Tongue (tissue), 1 donor: ENCODE measurements at regions not wholly inside any gene's neighbourhood (a gene's known extent, or its start where the extent isn't known, plus 50 kb on each side); places are given as distances from the start of the nearest gene placed in this dataset.
A peak's percentile ranks its signal among the peaks of the same experiment; 100 is the strongest.
"Not testable (repeated sequence)": the region's sequence is repeated elsewhere in the genome, so short reads cannot be mapped to it uniquely, and the experiment has no call there.

Experiments used
- DNase-seq: peaks from one replicate; pipeline ENCODE4 v3.0.0-alpha.2; 2015

GRCh38 chr2:132220589-132220988 is 58.8 kb upstream of the ANKRD30BL start:
- DNase-seq: not testable (repeated sequence)

- not testable (repeated sequence) for DNase-seq
These were observed 60.1 kb upstream of the ANKRD30BL start for GRCh38 chr2:132221886-132222285.

- DNase-seq: no peak
These were observed 90.6 kb upstream of the ANKRD30BL start for GRCh38 chr2:132252191-132252893.

- no peak for DNase-seq
These were observed 91.1 kb upstream of the ANKRD30BL start for GRCh38 chr2:132252894-132253264.

GRCh38 chr2:132253496-132254305 is 91.9 kb upstream of the ANKRD30BL start:
- no peak for DNase-seq

GRCh38 chr2:132254306-132254919 is 92.7 kb upstream of the ANKRD30BL start:
- DNase-seq: not testable (repeated sequence)

- no peak for DNase-seq
These were observed 94.0 kb upstream of the ANKRD30BL start for GRCh38 chr2:132255714-132256113.

- no peak for DNase-seq
These were observed 94.6 kb upstream of the ANKRD30BL start for GRCh38 chr2:132256251-132256902.

- DNase-seq: not testable (repeated sequence)
These were observed 95.2 kb upstream of the ANKRD30BL start for GRCh38 chr2:132256903-132257300.

GRCh38 chr2:132257301-132258171 is 95.8 kb upstream of the ANKRD30BL start:
- peak; percentile 7 for DNase-seq

GRCh38 chr2:132259276-132259675 is 97.5 kb upstream of the ANKRD30BL start:
- not testable (repeated sequence) for DNase-seq

- not testable (repeated sequence) for DNase-seq
These were observed 103.8 kb upstream of the ANKRD30BL start for GRCh38 chr2:132265595-132265994.

- no peak for DNase-seq
These were observed 105.3 kb upstream of the ANKRD30BL start for GRCh38 chr2:132267105-132267497.

- peak; percentile 49 for DNase-seq
These were observed 105.9 kb upstream of the ANKRD30BL start for GRCh38 chr2:132267498-132268283.

- DNase-seq: peak; percentile 85
These were observed 106.7 kb upstream of the ANKRD30BL start for GRCh38 chr2:132268284-132268976.

GRCh38 chr2:132268977-132269523 is 107.3 kb upstream of the ANKRD30BL start:
- DNase-seq: no peak

GRCh38 chr2:132270255-132270654 is 108.5 kb upstream of the ANKRD30BL start:
- no peak for DNase-seq

GRCh38 chr2:132270981-132271546 is 109.3 kb upstream of the ANKRD30BL start:
- no peak for DNase-seq

GRCh38 chr2:132271794-132272193 is 110.0 kb upstream of the ANKRD30BL start:
- DNase-seq: not testable (repeated sequence)
